Ovary (tissue), 7 donors: ENCODE measurements at regions not wholly inside any gene's neighbourhood (a gene's known extent, or its start where the extent isn't known, plus 50 kb on each side); places are given as distances from the start of the nearest gene placed in this dataset.
"Not testable (repeated sequence)": the region's sequence is repeated elsewhere in the genome, so short reads cannot be mapped to it uniquely, and the experiment has no call there.

Experiments
- DNase-seq, 5 donors: peaks; one replicate each; pipeline ENCODE4 v3.0.0-alpha.2; 2019 to 2020
- H3K27ac ChIP-seq, 2 donors: fragments of 200-600 bp; one replicate each; pipeline versions ENCODE4 v1.5.1 to v1.8.0; 2019 to 2022
- H3K27me3 ChIP-seq: fragments of 200-600 bp; one replicate; pipeline ENCODE4 v1.8.0; 2022
- H3K36me3 ChIP-seq: fragments of 200-600 bp; sonication (generic); one replicate; pipeline ENCODE4 v1.5.1; 2019
- H3K4me1 ChIP-seq: one replicate; pipeline ENCODE4 v1.8.1; 2013; ENCODE audit warnings: mild to moderate bottlenecking, moderate library complexity; ENCODE audit not compliant: insufficient read depth
- H3K4me3 ChIP-seq: fragments of 200-600 bp; sonication (generic); one replicate; pipeline ENCODE4 v1.5.1; 2017
- H3K9me3 ChIP-seq, 2 donors: fragments of 200-600 bp in 1 of 2; sonication (generic) in 1 of 2; one replicate each; pipeline versions ENCODE4 v1.5.1 to v1.8.1; 2013 to 2019; ENCODE audit warnings: mild to moderate bottlenecking in 1 of 2, moderate library complexity in 1 of 2
- EP300 ChIP-seq: sonication (generic); formaldehyde crosslinking; IDR thresholded peaks from one replicate; pipeline ENCODE4 v1.6.1; 2017; ENCODE audit warnings: antibody characterized with exemption
- POLR2A ChIP-seq: fragments of 450-650 bp; IDR thresholded peaks from one replicate; pipeline ENCODE4 v1.6.1; 2017; ENCODE audit warnings: antibody characterized with exemption, mild to moderate bottlenecking, moderate library complexity
- WGBS, 3 donors: extraction: QIAGEN DNeasy Blood & Tissue Kit in 1 of 3; methylation state at CpG; one replicate each; pipeline versions ENCODE4 v1.1.5 to v1.1.7; 2013 to 2017; 5-methylcytosine and 5-hydroxymethylcytosine counted together
- intact Hi-C, 4 donors: fragments of 100-400 bp; cut with DNase I; formaldehyde crosslinking; loops; one replicate each; pipeline versions ENCODE4 v1.11.0 to v1.15.1; 2022 to 2023
- TF ChIP-seq, protein P1 (sequence below), 3 donors: fragments of 450-650 bp in 2 of 3; fragments of 200-600 bp in 1 of 3; IDR thresholded peaks; one replicate each; pipeline versions ENCODE4 v1.5.1 to v1.8.0; 2016 to 2022; ENCODE audit warnings: antibody characterized with exemption in 3 of 3, mild to moderate bottlenecking in 1 of 3
- donor health status: DM: no; HTN: no; CAD: no; lungs with moderate emphysema.
- donor health status: DM: no; HTN: no; CAD: no.
- donor health status: Bipolar disorder and iron deficiency.
- donor health status: DM: no; HTN: no; CAD: no.
- donor health status: DM: yes; HTN: yes; CAD: no.

DNA sequence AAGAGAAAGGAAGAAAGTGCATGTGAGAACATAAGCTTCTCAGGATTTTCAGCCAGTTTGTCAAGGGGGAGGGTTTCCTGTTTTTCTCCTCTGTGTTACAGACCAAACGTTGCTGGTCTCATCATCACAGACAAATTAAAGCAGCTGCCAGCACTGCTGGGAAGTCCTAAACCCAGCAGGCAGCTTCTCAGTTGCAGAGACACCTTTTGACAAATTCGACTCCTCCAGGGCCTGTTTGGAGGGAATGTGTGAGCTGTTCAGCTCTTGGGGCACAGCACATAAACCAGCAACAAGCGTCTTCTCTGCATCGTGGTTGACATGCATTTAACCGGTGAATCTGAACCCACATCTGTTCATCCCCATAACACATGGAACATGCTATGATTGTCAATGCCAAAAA, 454.6 kb upstream of the RUNX1 start:
- Histone ChIP-seq H3K4me1 (peaks cover 10% of the 10 kb centered on the region), H3K4me3 (no peak overlapping the region), H3K36me3 (no peaks in the 10 kb centered on the region), H3K27ac (no peak overlapping the region), H3K9me3 (no peaks in the 10 kb centered on the region), H3K27me3 (no peaks in the 10 kb centered on the region)
- TF ChIP-seq, protein P1, sequence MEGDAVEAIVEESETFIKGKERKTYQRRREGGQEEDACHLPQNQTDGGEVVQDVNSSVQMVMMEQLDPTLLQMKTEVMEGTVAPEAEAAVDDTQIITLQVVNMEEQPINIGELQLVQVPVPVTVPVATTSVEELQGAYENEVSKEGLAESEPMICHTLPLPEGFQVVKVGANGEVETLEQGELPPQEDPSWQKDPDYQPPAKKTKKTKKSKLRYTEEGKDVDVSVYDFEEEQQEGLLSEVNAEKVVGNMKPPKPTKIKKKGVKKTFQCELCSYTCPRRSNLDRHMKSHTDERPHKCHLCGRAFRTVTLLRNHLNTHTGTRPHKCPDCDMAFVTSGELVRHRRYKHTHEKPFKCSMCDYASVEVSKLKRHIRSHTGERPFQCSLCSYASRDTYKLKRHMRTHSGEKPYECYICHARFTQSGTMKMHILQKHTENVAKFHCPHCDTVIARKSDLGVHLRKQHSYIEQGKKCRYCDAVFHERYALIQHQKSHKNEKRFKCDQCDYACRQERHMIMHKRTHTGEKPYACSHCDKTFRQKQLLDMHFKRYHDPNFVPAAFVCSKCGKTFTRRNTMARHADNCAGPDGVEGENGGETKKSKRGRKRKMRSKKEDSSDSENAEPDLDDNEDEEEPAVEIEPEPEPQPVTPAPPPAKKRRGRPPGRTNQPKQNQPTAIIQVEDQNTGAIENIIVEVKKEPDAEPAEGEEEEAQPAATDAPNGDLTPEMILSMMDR (IDR thresholded peaks at IDR 0.05) = no peak
- TF ChIP-seq POLR2A = no peak
- no peak for TF ChIP-seq EP300
- 4 to 11% (median 10%) methylated on average over 5 of the region's 5 CpGs for WGBS, 3 donors
- DNase-seq = no peak
- intact Hi-C loops = no loop called here

GRCh38 chr21:35502821-35503220, 453.7 kb upstream of the RUNX1 start:
- H3K27ac ChIP-seq = no peak overlapping the region
- no peaks in the 10 kb centered on the region for H3K27me3 ChIP-seq
- no peak for TF ChIP-seq EP300
- DNase-seq = no peak
- no peak overlapping the region for H3K4me3 ChIP-seq
- H3K9me3 ChIP-seq = no peaks in the 10 kb centered on the region
- intact Hi-C loops = no loop called here
- 56 to 63% (median 57%) methylated on average over 5 of the region's 5 CpGs for WGBS, 3 donors
- peaks cover 10% of the 10 kb centered on the region for H3K4me1 ChIP-seq
- no peaks in the 10 kb centered on the region for H3K36me3 ChIP-seq

GRCh38 chr21:35497522-35497921, 448.4 kb upstream of the RUNX1 start:
- H3K27ac ChIP-seq, H3K4me1 ChIP-seq, intact Hi-C loops, H3K9me3 ChIP-seq, H3K4me3 ChIP-seq, DNase-seq, H3K36me3 ChIP-seq, H3K27me3 ChIP-seq: not testable (repeated sequence)
- WGBS, 3 donors = 79 to 100% (median 95%) methylated on average over 2 to 5 of the region's 7 CpGs

- no peak overlapping the region for H3K27ac ChIP-seq
- no peaks in the 10 kb centered on the region for H3K27me3 ChIP-seq
- H3K4me1 ChIP-seq = no peaks in the 10 kb centered on the region
- H3K36me3 ChIP-seq = no peaks in the 10 kb centered on the region
- 84 to 85% (median 85%) methylated on average over 6 of the region's 6 CpGs for WGBS, 3 donors
- TF ChIP-seq POLR2A (no peak), EP300 (no peak)
- TF ChIP-seq, protein P1 (IDR thresholded peaks at IDR 0.05) = no peak
- no peak overlapping the region for H3K4me3 ChIP-seq
- intact Hi-C loops = no loop called here
- no peak for DNase-seq
- H3K9me3 ChIP-seq = no peaks in the 10 kb centered on the region
Measured at GRCh38 chr21:35491920-35492678, 443.0 kb upstream of the RUNX1 start.

- no peak overlapping the region for H3K4me3 ChIP-seq
- TF ChIP-seq, protein P1 (IDR thresholded peaks at IDR 0.05) = no peak
- TF ChIP-seq POLR2A (no peak), EP300 (no peak)
- H3K27me3 ChIP-seq = no peaks in the 10 kb centered on the region
- no peak for DNase-seq
- H3K36me3 ChIP-seq = no peaks in the 10 kb centered on the region
- no peak overlapping the region for H3K27ac ChIP-seq
- H3K9me3 ChIP-seq = no peaks in the 10 kb centered on the region
- intact Hi-C loops = no loop called here
- no peaks in the 10 kb centered on the region for H3K4me1 ChIP-seq
- 52 to 76% (median 65%) methylated on average over 1 of the region's 1 CpG for WGBS, 3 donors
Measured at GRCh38 chr21:35491114-35491513, 442.0 kb upstream of the RUNX1 start.
